ENCODE measurements at regions not wholly inside any gene's neighbourhood (a gene's known extent, or its start where the extent isn't known, plus 50 kb on each side); places are given as distances from the start of the nearest gene placed in this dataset.

DNA sequence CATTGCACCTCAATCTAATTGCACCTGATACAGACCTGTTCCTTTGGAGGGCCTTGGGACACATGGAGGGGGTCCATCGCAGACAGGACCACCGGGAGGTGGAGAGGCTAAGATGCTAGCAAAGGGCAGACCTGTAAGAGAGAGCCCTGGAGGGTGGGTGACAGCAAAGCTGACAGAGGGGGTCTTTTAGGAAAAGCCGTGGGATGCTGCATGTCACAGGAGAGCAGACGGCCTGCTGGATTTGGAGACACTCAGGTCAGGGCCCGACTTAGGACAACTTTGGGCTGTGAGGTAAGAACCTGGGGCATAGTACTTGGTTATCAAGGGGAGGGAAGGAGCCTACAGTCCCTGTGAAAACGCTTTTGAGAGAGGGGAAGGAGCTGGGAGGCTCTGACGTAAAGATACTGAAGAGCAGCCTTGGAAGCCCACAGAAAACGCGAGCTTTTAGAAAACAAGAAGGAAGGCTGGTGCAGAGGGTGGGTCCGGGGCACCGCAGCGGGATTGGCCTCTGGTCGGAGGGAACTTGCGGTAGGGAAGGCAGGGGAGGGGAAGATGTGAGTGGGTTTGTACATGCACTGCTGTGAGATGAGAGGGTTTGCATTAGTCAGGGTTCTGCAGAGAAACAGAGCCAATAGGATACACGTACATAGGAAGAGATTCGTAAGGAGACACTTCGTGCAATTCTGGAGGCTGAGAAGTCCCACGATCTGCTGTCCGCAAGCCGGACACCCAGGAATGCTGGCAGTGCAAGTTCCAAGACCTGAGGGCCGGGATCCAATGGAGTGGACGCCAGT lies 868.5 kb downstream of the TBC1D22A start:
- TF ChIP-seq, protein P1, sequence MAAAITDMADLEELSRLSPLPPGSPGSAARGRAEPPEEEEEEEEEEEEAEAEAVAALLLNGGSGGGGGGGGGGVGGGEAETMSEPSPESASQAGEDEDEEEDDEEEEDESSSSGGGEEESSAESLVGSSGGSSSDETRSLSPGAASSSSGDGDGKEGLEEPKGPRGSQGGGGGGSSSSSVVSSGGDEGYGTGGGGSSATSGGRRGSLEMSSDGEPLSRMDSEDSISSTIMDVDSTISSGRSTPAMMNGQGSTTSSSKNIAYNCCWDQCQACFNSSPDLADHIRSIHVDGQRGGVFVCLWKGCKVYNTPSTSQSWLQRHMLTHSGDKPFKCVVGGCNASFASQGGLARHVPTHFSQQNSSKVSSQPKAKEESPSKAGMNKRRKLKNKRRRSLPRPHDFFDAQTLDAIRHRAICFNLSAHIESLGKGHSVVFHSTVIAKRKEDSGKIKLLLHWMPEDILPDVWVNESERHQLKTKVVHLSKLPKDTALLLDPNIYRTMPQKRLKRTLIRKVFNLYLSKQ (tag by site-specific recombination; IDR thresholded peaks at IDR 0.05; ENCODE audit: borderline replicate concordance) = no peak
- TF ChIP-seq, protein P2, sequence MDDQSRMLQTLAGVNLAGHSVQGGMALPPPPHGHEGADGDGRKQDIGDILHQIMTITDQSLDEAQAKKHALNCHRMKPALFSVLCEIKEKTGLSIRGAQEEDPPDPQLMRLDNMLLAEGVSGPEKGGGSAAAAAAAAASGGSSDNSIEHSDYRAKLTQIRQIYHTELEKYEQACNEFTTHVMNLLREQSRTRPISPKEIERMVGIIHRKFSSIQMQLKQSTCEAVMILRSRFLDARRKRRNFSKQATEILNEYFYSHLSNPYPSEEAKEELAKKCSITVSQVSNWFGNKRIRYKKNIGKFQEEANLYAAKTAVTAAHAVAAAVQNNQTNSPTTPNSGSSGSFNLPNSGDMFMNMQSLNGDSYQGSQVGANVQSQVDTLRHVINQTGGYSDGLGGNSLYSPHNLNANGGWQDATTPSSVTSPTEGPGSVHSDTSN (CRISPR knock-in tag; IDR thresholded peaks at IDR 0.05) = no peak
- TF ChIP-seq ZNF274 (IDR thresholded peaks at IDR 0.05; ENCODE audit: low read length) (no peak), ZNF274 (tag by site-specific recombination; IDR thresholded peaks at IDR 0.05; ENCODE audit: borderline replicate concordance) (no peak), ZNF776 (tag by site-specific recombination; IDR thresholded peaks at IDR 0.05; ENCODE audit: borderline replicate concordance) (no peak), ZNF549 (tag by site-specific recombination; IDR thresholded peaks at IDR 0.05) (no peak), ZNF473 (tag by site-specific recombination; IDR thresholded peaks at IDR 0.05) (no peak), ZSCAN16 (tag by site-specific recombination; IDR thresholded peaks at IDR 0.05) (no peak)
- TF ChIP-seq, protein P3, sequence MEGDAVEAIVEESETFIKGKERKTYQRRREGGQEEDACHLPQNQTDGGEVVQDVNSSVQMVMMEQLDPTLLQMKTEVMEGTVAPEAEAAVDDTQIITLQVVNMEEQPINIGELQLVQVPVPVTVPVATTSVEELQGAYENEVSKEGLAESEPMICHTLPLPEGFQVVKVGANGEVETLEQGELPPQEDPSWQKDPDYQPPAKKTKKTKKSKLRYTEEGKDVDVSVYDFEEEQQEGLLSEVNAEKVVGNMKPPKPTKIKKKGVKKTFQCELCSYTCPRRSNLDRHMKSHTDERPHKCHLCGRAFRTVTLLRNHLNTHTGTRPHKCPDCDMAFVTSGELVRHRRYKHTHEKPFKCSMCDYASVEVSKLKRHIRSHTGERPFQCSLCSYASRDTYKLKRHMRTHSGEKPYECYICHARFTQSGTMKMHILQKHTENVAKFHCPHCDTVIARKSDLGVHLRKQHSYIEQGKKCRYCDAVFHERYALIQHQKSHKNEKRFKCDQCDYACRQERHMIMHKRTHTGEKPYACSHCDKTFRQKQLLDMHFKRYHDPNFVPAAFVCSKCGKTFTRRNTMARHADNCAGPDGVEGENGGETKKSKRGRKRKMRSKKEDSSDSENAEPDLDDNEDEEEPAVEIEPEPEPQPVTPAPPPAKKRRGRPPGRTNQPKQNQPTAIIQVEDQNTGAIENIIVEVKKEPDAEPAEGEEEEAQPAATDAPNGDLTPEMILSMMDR (tag by site-specific recombination; IDR thresholded peaks at IDR 0.05) = no peak
- TF ChIP-seq, protein P4, sequence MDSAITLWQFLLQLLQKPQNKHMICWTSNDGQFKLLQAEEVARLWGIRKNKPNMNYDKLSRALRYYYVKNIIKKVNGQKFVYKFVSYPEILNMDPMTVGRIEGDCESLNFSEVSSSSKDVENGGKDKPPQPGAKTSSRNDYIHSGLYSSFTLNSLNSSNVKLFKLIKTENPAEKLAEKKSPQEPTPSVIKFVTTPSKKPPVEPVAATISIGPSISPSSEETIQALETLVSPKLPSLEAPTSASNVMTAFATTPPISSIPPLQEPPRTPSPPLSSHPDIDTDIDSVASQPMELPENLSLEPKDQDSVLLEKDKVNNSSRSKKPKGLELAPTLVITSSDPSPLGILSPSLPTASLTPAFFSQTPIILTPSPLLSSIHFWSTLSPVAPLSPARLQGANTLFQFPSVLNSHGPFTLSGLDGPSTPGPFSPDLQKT (IDR thresholded peaks at IDR 0.05; ENCODE audit: borderline replicate concordance, low read depth, low read length) = no peak
- TF ChIP-seq, protein P5, sequence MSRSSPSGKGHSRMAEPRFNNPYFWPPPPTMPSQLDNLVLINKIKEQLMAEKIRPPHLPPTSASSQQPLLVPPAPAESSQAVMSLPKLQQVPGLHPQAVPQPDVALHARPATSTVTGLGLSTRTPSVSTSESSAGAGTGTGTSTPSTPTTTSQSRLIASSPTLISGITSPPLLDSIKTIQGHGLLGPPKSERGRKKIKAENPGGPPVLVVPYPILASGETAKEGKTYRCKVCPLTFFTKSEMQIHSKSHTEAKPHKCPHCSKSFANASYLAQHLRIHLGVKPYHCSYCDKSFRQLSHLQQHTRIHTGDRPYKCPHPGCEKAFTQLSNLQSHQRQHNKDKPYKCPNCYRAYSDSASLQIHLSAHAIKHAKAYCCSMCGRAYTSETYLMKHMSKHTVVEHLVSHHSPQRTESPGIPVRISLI (tag by site-specific recombination; IDR thresholded peaks at IDR 0.05) = no peak
- TF ChIP-seq, protein P6, sequence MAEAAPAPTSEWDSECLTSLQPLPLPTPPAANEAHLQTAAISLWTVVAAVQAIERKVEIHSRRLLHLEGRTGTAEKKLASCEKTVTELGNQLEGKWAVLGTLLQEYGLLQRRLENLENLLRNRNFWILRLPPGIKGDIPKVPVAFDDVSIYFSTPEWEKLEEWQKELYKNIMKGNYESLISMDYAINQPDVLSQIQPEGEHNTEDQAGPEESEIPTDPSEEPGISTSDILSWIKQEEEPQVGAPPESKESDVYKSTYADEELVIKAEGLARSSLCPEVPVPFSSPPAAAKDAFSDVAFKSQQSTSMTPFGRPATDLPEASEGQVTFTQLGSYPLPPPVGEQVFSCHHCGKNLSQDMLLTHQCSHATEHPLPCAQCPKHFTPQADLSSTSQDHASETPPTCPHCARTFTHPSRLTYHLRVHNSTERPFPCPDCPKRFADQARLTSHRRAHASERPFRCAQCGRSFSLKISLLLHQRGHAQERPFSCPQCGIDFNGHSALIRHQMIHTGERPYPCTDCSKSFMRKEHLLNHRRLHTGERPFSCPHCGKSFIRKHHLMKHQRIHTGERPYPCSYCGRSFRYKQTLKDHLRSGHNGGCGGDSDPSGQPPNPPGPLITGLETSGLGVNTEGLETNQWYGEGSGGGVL (tag by site-specific recombination; IDR thresholded peaks at IDR 0.05) = no peak
